ENCODE measurements at regions not wholly inside any gene's neighbourhood (a gene's known extent, or its start where the extent isn't known, plus 50 kb on each side); places are given as distances from the start of the nearest gene placed in this dataset.
"Not testable (repeated sequence)": the region's sequence is repeated elsewhere in the genome, so short reads cannot be mapped to it uniquely, and the experiment has no call there.

DNA sequence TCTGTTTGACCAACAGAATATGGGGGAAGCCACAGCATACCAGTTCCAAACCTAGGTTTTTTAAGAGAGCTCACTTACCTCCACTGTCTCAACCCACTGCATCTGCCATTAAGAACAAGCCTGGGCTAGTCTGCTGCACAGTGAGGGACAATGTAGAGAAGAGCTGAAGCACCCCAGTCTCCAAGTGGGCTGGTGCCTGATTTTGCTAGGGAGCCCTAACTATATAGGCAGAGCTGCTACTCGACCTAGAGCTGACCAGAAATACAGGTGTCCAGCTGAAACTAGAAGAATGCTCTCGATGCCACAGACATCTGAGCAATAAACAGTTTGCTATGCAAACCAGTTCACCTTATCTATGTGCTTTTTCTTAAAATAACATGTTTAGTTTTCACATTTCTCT, 106.9 kb upstream of the BET1 start:
- no peak for DNase-seq

DNA sequence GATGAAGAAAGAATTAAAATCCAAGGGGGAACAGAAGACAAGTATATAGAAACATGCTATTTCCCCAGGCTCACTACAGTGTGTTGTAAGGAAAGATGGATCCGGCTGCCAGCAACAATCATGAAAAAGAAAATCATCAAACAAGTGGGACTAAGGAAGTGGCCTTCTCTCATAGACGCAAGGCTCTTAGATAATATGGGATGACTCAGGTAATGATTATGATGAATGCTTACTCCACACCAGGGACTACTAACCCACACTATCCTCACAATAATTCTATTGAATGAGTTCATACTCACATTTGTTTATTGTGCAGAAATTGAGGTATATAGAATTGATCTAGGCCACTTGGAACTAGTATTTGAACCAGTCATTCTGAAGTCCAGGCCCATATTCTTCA, 111.2 kb upstream of the BET1 start:
- DNase-seq, result no peak

DNA sequence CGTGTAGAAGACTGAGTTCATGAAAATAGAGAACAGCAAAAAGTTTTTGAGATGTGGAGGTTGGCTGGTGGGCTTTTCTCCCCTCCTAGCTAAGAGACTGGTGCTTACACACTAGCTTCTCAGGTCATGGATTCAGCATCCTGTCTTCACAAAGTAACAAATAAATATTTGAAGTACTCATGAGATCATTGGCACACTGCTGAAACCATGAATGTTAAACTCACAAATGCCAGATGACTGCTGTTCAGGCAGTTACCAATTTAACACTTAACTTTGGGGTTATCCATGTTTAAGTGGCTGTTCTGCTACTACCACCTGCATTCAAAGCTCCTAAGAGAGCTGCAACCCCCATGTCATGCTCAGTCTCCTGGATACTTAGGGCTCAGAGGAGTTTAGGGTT, 119.0 kb upstream of the BET1 start:
- DNase-seq, result no peak

- DNase-seq, result no peak
Measured at GRCh38 chr7:94127026-94127425, 122.9 kb upstream of the BET1 start.

- no peak for DNase-seq
Measured at GRCh38 chr7:94128072-94128471, 123.9 kb upstream of the BET1 start.

DNA sequence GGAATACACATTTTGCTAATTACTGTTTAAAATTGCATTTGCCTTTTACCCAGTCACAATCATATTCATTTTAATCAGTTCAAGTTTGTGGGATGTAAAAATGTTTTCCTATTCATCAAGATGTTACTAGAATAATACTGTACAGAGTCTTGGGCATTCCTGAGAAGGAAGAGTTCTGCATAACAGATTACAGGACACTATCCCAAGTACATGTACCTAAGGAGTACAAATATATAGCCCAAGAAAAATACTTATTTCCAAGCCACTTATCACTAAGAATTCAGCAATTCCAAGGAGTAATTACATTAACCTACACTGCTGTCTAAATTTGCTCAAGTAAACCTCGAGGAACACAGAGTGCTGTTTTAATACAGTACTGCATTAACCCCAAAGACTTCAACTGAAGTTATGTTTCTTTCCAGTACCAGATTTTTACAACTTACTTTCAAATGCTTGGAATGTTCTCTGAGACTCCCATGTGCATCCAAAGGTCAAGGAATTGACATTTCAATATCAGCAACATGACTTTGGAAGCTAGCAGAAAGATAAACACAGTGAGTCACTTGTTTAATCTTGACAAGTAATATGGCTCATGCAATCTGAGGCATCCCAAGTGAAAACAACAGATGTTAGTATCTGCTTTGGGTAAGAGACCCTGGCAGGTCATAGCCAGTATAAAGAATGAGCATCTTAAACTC, 125.4 kb upstream of the BET1 start:
- DNase-seq, result no peak

DNA sequence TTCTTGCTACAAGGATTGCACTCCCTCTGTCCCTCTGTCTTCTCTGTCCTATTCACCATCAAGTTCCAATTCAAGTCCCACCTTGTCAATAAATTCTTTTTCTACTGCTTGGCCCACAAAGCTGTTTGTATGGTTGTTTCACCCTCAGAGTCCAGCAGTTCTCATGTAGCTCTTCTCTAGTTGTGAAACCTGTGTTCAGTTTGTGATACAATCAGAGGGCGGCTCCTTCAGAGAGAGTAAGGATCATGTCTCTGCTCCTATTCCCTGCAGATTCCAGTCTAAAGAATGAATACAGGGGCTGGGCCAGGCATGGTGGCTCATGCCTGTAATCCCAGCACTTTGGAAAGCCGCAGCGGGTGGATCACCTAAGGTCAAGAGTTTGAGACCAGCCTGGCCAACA, 126.6 kb upstream of the BET1 start:
- no peak for DNase-seq

- DNase-seq, result no peak
Measured at GRCh38 chr7:94133460-94133859, 129.3 kb upstream of the BET1 start.

GRCh38 chr7:94135180-94135579, 131.0 kb upstream of the BET1 start:
- no peak for DNase-seq

DNA sequence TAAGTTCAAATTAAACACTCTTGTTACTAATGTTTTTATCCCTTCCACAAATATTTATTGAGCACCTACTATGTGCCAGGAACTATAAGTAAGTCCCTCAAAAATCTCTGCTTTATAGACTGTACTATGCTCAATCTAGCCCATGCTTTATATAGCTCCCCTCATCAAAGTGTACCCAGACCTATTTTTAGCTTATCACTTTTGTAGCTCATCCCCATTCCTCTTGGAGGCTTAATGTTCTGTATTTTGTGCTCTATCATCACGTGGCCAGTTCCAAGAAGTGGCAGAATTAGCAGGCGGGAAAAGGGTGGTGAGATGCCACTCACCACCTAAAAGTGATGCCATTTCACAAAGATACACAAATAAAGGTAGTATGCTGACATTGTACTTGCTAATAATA, 138.1 kb upstream of the BET1 start:
- no peak for DNase-seq

- no peak for DNase-seq
Measured at GRCh38 chr7:94145602-94146001, 141.4 kb upstream of the BET1 start.

DNA sequence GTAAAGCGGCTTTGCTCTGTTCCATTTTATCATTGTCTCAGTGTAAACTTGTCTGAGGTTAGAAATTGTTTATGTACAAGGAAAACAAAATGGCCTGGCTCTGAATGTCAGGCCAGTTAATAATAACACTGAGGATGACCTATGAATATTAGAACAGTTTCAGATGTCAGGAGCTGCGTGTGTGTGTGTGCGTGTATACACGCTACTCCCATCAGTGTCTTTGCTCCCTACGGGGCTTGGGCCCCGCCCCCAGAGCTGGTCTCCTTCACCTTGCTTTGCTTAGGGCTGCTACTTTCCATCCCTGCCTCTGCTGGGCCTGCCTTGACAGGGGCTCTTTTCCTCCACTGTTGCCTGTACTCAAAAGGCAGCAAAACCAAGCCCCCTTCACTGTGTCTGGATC, 142.3 kb upstream of the BET1 start:
- DNase-seq, result no peak

- no peak for DNase-seq
Measured at GRCh38 chr7:94149789-94150545, 145.8 kb upstream of the BET1 start.

GRCh38 chr7:94154182-94154581, 150.0 kb upstream of the BET1 start:
- DNase-seq, result no peak

GRCh38 chr7:94154858-94155257, 150.7 kb upstream of the BET1 start:
- no peak for DNase-seq

DNA sequence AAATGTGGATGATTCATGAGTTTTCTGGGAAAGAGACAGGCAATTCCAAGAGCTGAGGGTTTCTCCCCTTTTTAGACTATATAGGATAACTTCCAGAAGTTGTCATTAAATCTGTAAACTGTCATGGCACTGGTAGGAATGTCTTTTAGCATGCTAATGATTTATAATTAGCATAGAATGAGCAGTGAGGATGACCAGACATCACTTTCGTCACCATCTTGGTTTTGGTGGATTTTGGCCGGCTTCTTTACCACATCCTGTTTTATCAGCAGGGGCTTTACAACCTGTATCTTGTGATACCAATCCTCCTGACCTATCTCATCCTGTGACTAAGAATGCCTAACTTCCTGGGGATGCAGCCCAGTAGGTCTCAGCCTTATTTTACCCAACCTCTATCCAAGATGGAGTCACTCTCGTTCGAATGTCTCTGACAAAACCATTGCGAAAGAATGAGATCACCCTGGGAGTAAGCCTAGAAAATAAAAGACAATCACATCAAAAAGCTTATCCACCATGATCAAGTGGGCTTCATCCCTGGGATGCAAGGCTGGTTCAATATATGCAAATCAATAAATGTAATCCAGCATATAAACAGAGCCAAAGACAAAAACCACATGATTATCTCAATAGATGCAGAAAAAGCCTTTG, 153.6 kb upstream of the BET1 start:
- not testable (repeated sequence) for DNase-seq

GRCh38 chr7:94160719-94161435, 156.7 kb upstream of the BET1 start:
- DNase-seq, result no peak

DNA sequence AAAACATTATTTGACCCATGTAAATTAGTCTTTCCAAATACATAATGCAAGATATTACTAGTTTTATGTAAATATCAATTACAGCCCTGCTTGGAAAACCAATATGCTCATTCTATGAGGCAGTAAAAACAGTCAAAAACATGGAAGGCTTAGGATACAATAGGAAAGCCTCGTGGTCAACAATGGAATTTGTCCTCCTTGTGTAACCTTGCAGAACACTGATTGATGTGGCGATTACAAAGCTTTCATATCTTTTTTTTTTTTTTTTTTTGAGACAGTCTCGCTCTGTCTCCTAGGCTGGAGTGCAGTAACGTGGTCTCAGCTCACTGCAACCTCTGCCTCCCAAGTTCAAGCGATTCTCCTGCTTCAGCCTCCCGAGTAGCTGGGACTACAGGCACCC, 157.3 kb upstream of the BET1 start:
- DNase-seq, result no peak

DNA sequence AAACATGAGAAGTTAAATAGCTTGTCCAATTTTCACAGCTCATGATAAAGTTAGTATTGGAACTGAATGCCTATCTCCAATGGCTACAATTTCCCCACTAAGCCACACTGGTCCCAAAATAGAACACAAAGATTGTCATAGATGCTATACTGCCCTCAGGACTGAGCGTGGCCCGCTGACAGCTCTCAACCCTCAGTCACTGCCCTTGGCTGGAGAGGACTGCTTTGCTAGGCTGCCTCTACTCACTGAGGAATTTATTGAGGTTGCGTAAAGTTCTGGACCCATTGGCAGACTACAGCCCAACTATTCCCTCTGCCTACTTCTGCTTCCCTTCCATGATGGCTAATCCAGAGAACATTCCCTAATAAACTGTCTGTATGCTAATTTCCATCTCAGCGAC, 165.5 kb upstream of the BET1 start:
- DNase-seq, result no peak

- DNase-seq, result no peak
Measured at GRCh38 chr7:94170836-94171235, 166.7 kb upstream of the BET1 start.

DNA sequence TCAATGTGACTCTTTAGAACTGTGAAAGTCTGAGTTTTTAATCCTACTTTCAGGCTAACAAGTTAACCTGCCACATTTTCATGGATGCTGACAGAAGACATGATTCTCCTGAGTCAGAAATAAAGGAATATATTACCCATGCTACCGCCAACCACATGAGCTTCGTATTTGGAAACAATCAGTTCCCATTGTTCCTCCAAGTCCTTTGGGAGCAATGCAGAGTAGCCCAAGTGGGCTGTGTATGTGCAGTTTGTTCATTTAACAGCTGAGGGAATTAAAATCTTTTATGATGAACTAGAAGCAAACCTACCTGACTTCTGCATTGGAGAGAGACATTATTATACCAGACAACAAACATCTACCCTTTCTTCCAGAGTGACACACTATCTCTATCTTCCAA, 169.3 kb upstream of the BET1 start:
- no peak for DNase-seq

GRCh38 chr7:94174375-94174774, 170.2 kb upstream of the BET1 start:
- no peak for DNase-seq

DNA sequence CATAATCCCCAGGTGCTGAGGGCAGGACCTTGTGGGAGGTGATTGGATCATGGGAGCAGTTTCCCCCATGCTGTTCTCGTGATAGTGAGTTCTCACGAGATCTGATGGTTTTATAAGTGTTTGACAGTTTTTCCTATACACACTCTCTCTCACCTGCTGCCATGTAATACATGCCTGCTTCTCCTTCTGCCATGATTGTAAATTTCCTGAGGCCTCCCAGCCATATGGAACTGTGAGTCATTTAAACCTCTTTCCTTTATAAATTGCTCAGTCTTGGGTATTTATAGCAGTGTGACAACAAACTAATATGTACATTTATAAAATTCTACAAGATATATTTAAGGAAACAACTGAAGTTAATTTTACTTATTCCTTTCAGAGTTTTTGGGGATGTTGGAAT, 170.8 kb upstream of the BET1 start:
- no peak for DNase-seq
